Body of pancreas (tissue), 4 donors: ENCODE measurements at regions not wholly inside any gene's neighbourhood (a gene's known extent, or its start where the extent isn't known, plus 50 kb on each side); places are given as distances from the start of the nearest gene placed in this dataset.

Experiments
- ATAC-seq: fragments of 150-250 bp; one replicate; pipeline ENCODE4 v1.9.1; 2016
- DNase-seq, 4 donors: peaks; one replicate each; pipeline ENCODE4 v3.0.0-alpha.2; 2019
- H3K27ac ChIP-seq, 4 donors: fragments of 200-600 bp; sonication (generic); 1 replicate in 3 of 4; 2 replicates in 1 of 4; pipeline versions ENCODE4 v1.5.1 to v1.6.1; 2016 to 2019; ENCODE audit warnings: mild to moderate bottlenecking in 1 of 4, mixed read lengths in 1 of 4, moderate library complexity in 1 of 4
- H3K27me3 ChIP-seq, 2 donors: fragments of 200-600 bp; sonication (generic); one replicate each; pipeline ENCODE4 v1.6.0; 2016; ENCODE audit warnings: mild to moderate bottlenecking in 1 of 2
- H3K36me3 ChIP-seq, 2 donors: fragments of 200-600 bp; sonication (generic); replicated peaks in 1 of 2; 2 replicates each; pipeline ENCODE4 v1.5.1; 2016; ENCODE audit warnings: low read depth in 2 of 2; ENCODE audit not compliant: insufficient read depth in 1 of 2
- H3K4me1 ChIP-seq: fragments of 200-600 bp; sonication (generic); one replicate; pipeline ENCODE4 v1.6.0; 2016
- H3K4me3 ChIP-seq, 2 donors: fragments of 200-600 bp; sonication (generic); 1 replicate in 1 of 2; 2 replicates in 1 of 2; pipeline ENCODE4 v1.5.1; 2016 to 2019
- H3K9me3 ChIP-seq, 3 donors: fragments of 200-600 bp; sonication (generic); 1 replicate in 2 of 3; 2 replicates in 1 of 3; pipeline ENCODE4 v1.5.1; 2016
- CTCF ChIP-seq, 7 experiments: fragments of 450-650 bp in 4 of 7; fragments of 200-600 bp in 3 of 7; sonication (generic) in 3 of 7; IDR thresholded peaks; one replicate each; pipeline ENCODE4 v1.5.1; 2016 to 2019; ENCODE audit warnings: antibody characterized with exemption in 7 of 7
- POLR2A ChIP-seq, 3 donors: fragments of 450-650 bp; IDR thresholded peaks; one replicate each; pipeline ENCODE4 v1.6.1; 2016; ENCODE audit warnings: antibody characterized with exemption in 3 of 3, mild to moderate bottlenecking in 2 of 3
- WGBS, 2 donors: methylation state at CpG; one replicate each; pipeline ENCODE4 v1.1.5; 2017; 5-methylcytosine and 5-hydroxymethylcytosine counted together
- intact Hi-C: fragments of 100-400 bp; cut with DNase I; formaldehyde crosslinking; loops from one replicate; pipeline ENCODE4 v1.15.1; 2023

- Histone ChIP-seq H3K36me3 (no peaks in the 10 kb centered on the region), H3K4me1 (no peaks in the 10 kb centered on the region), H3K27ac (no peak overlapping the region), H3K27me3 (no peaks in the 10 kb centered on the region), H3K4me3 (no peak overlapping the region), H3K9me3 (no peaks in the 10 kb centered on the region)
- ATAC-seq (no peak), DNase-seq (no peak)
- WGBS, 2 donors = 67 to 78% methylated on average over 4 of the region's 4 CpGs
- intact Hi-C loops = no loop called here
- TF ChIP-seq POLR2A (IDR thresholded peaks at IDR 0.05) (no peak), CTCF (IDR thresholded peaks at IDR 0.05) (no peak)
Measured at GRCh38 chr5:24177821-24178220, 467.0 kb downstream of the CDH10 start.

- Histone ChIP-seq H3K36me3 (no peaks in the 10 kb centered on the region), H3K9me3 (no peaks in the 10 kb centered on the region), H3K4me1 (no peaks in the 10 kb centered on the region), H3K27me3 (no peaks in the 10 kb centered on the region), H3K27ac (no peak overlapping the region), H3K4me3 (no peak overlapping the region)
- WGBS, 2 donors = 57 to 68% methylated on average over 2 of the region's 2 CpGs
- intact Hi-C loops = no loop called here
- DNase-seq (no peak), ATAC-seq (no peak)
- TF ChIP-seq POLR2A (IDR thresholded peaks at IDR 0.05) (no peak), CTCF (IDR thresholded peaks at IDR 0.05) (no peak)
Measured at GRCh38 chr5:24183981-24184380, 460.8 kb downstream of the CDH10 start.

- Histone ChIP-seq H3K27ac (no peak overlapping the region), H3K9me3 (no peaks in the 10 kb centered on the region), H3K36me3 (no peaks in the 10 kb centered on the region), H3K27me3 (no peaks in the 10 kb centered on the region), H3K4me1 (no peaks in the 10 kb centered on the region), H3K4me3 (no peak overlapping the region)
- 61 to 69% methylated on average over 7 of the region's 7 CpGs for WGBS, 2 donors
- no peak for TF ChIP-seq CTCF (IDR thresholded peaks at IDR 0.05)
- no peak for TF ChIP-seq POLR2A (IDR thresholded peaks at IDR 0.05)
- DNase-seq (no peak), ATAC-seq (no peak)
- intact Hi-C loops = no loop called here
Measured at GRCh38 chr5:24188216-24188925, 456.4 kb downstream of the CDH10 start.

- DNase-seq (no peak), ATAC-seq (no peak)
- Histone ChIP-seq H3K4me1 (no peaks in the 10 kb centered on the region), H3K36me3 (no peaks in the 10 kb centered on the region), H3K4me3 (no peak overlapping the region), H3K9me3 (no peaks in the 10 kb centered on the region), H3K27me3 (no peaks in the 10 kb centered on the region), H3K27ac (no peak overlapping the region)
- WGBS, 2 donors = 32 to 45% methylated on average over 2 of the region's 2 CpGs
- intact Hi-C loops = no loop called here
- TF ChIP-seq POLR2A (IDR thresholded peaks at IDR 0.05) (no peak), CTCF (IDR thresholded peaks at IDR 0.05) (no peak)
Measured at GRCh38 chr5:24196789-24197188, 448.0 kb downstream of the CDH10 start.

- ATAC-seq (no peak), DNase-seq (no peak)
- H3K4me1 ChIP-seq = no peaks in the 10 kb centered on the region
- H3K36me3 ChIP-seq = no peaks in the 10 kb centered on the region
- H3K4me3 ChIP-seq = no peak overlapping the region
- TF ChIP-seq POLR2A (IDR thresholded peaks at IDR 0.05) = no peak
- no peak for TF ChIP-seq CTCF (IDR thresholded peaks at IDR 0.05)
- intact Hi-C loops = no loop called here
- no peak overlapping the region for H3K27ac ChIP-seq
- 44 to 49% methylated on average over 4 of the region's 4 CpGs for WGBS, 2 donors
- no peaks in the 10 kb centered on the region for H3K9me3 ChIP-seq
- no peaks in the 10 kb centered on the region for H3K27me3 ChIP-seq
Measured at GRCh38 chr5:24208686-24209106, 436.1 kb downstream of the CDH10 start.
